Endothelial cell of umbilical vein (primary cell): ENCODE measurements at regions not wholly inside any gene's neighbourhood (a gene's known extent, or its start where the extent isn't known, plus 50 kb on each side); places are given as distances from the start of the nearest gene placed in this dataset.

Source experiments
- BruUV-seq: library from RNA; stranded (reverse); fragments of 400-500 nt; replicated peaks from 2 replicates; lab custom pipeline; 2021; lab: Mats Ljungman, UMichigan
- CTCF ChIA-PET: fragments of 300-600, 350-600 bp; sonication (Branson Sonifier 250); formaldehyde crosslinking; loops from one replicate; lab custom pipeline; 2021; ENCODE audit warnings: antibody characterized with exemption, inconsistent platforms; lab: Charles Lee
- POLR2A ChIA-PET: fragments of 300-600, 350-600 bp; sonication (Branson Sonifier 250); formaldehyde crosslinking; loops from one replicate; lab custom pipeline; 2021; ENCODE audit warnings: antibody characterized with exemption, inconsistent platforms; lab: Charles Lee
- DNase-seq: peaks from one replicate; pipeline ENCODE4 v3.0.0-alpha.2; 2011; ENCODE audit warnings: low read depth, low spot score
- FAIRE-seq: peaks from 2 replicates; lab custom pipeline; 2011; peaks lifted over from hg19 to GRCh38; lab: Jason Lieb, UNC
- H2AFZ ChIP-seq: 2 replicates; pipeline ENCODE4 v1.6.0; 2012; ENCODE audit warnings: low read depth, low read length, control low read depth, inconsistent platforms
- H3K27ac ChIP-seq: 2 replicates; pipeline ENCODE4 v1.5.1; 2011; ENCODE audit warnings: low read depth, mild to moderate bottlenecking, control low read depth, low read length, moderate library complexity; ENCODE audit not compliant: insufficient read depth
- H3K27me3 ChIP-seq, 2 experiments: 2 replicates each; pipeline versions ENCODE4 v1.6.0 to v1.6.1; 2011; ENCODE audit warnings: low read length in 2 of 2, mixed read lengths in 1 of 2; ENCODE audit not compliant: control insufficient read depth in 2 of 2, insufficient read depth in 2 of 2
- H3K36me3 ChIP-seq, 2 experiments: 2 replicates in 1 of 2; 3 replicates in 1 of 2; pipeline ENCODE4 v1.5.1; 2011; ENCODE audit warnings: low read length in 2 of 2, mild to moderate bottlenecking in 1 of 2, moderate library complexity in 1 of 2; ENCODE audit not compliant: control insufficient read depth in 2 of 2, insufficient read depth in 2 of 2; ENCODE audit errors: extremely low read depth in 1 of 2
- H3K4me1 ChIP-seq: 3 replicates; pipeline ENCODE4 v1.5.1; 2011; ENCODE audit warnings: mild to moderate bottlenecking, low read length; ENCODE audit not compliant: control insufficient read depth, insufficient read depth; ENCODE audit errors: extremely low read depth
- H3K4me2 ChIP-seq: 2 replicates; pipeline ENCODE4 v1.6.1; 2011; ENCODE audit warnings: low read length, control low read depth, mixed read lengths; ENCODE audit not compliant: insufficient read depth
- H3K4me3 ChIP-seq, 3 experiments: fragments of 200-600 bp in 1 of 3; sonication (generic), shearing (Covaris generic) in 1 of 3; replicated peaks in 1 of 3; 2 replicates each; pipeline ENCODE4 v1.5.1; 2011 to 2016; ENCODE audit warnings: control low read depth in 3 of 3, low read length in 3 of 3, mild to moderate bottlenecking in 2 of 3, inconsistent platforms in 1 of 3, low read depth in 1 of 3, moderate library complexity in 1 of 3; ENCODE audit not compliant: insufficient read depth in 1 of 3
- H3K79me2 ChIP-seq: 2 replicates; pipeline ENCODE4 v1.6.0; 2012; ENCODE audit warnings: low read length, inconsistent platforms; ENCODE audit not compliant: control insufficient read depth, insufficient read depth
- H3K9ac ChIP-seq: replicated peaks from 2 replicates; pipeline ENCODE3; 2011; ENCODE audit warnings: low read length, control low read depth; ENCODE audit not compliant: insufficient read depth; ENCODE audit errors: extremely low read depth
- H3K9me1 ChIP-seq: replicated peaks from 3 replicates; pipeline ENCODE4 v1.6.0; 2011; ENCODE audit warnings: mild to moderate bottlenecking, low read length; ENCODE audit not compliant: control insufficient read depth, insufficient read depth; ENCODE audit errors: extremely low read depth
- H3K9me3 ChIP-seq: replicated peaks from 2 replicates; pipeline ENCODE4 v1.5.1; 2012; ENCODE audit warnings: low read length, inconsistent platforms; ENCODE audit not compliant: control insufficient read depth, insufficient read depth
- H4K20me1 ChIP-seq: replicated peaks from 2 replicates; pipeline ENCODE3; 2011; ENCODE audit warnings: mild to moderate bottlenecking, low read length; ENCODE audit not compliant: control insufficient read depth, insufficient read depth; ENCODE audit errors: extremely low read depth
- EZH2 ChIP-seq: IDR thresholded peaks from 2 replicates; pipeline ENCODE4 v1.6.1; 2012; ENCODE audit warnings: borderline replicate concordance, low read depth, mild to moderate bottlenecking, moderate library complexity, low read length, inconsistent platforms; ENCODE audit not compliant: severe bottlenecking
- FOS ChIP-seq: IDR thresholded peaks from 2 replicates; pipeline ENCODE4 v1.6.1; 2011; ENCODE audit warnings: mild to moderate bottlenecking, low read length, moderate library complexity, borderline replicate concordance; ENCODE audit not compliant: insufficient read depth
- GATA2 ChIP-seq: IDR thresholded peaks from 2 replicates; pipeline ENCODE4 v1.7.0; 2011; ENCODE audit warnings: low read depth, mild to moderate bottlenecking, moderate library complexity, mixed read lengths, low read length; ENCODE audit not compliant: insufficient read length, insufficient read depth
- JUN ChIP-seq: IDR thresholded peaks from 2 replicates; pipeline ENCODE4 v1.6.1; 2011; ENCODE audit warnings: borderline replicate concordance, low read depth; ENCODE audit not compliant: insufficient read length, insufficient read depth
- MYC ChIP-seq: IDR thresholded peaks from one replicate; pipeline ENCODE4 v1.6.1; 2011; ENCODE audit warnings: mild to moderate bottlenecking, low read depth, low read length
- POLR2A ChIP-seq: IDR thresholded peaks from 2 replicates; pipeline ENCODE4 v1.6.1; 2012; ENCODE audit warnings: low read depth, mild to moderate bottlenecking, control low read depth, low read length
- POLR2AphosphoS5 ChIP-seq: IDR thresholded peaks from 2 replicates; pipeline ENCODE4 v1.6.1; 2012; ENCODE audit warnings: low read depth, mild to moderate bottlenecking, control low read depth, low read length, moderate library complexity; ENCODE audit not compliant: insufficient read depth
- dilution Hi-C: fragments of 300-500 bp; cut with MboI; formaldehyde crosslinking; loops from one replicate; pipeline ENCODE4 v1.15.0; 2019; ENCODE audit warnings: low sequenced_read_pairs; ENCODE audit not compliant: extremely low pct_ligation_motif_present
- intact Hi-C: fragments of 100-400 bp; cut with micrococcal nuclease; formaldehyde crosslinking; loops from one replicate; pipeline ENCODE4 v1.10.0; 2022
- TF ChIP-seq, protein P1 (sequence below): IDR thresholded peaks from 2 replicates; pipeline ENCODE4 v1.6.1; 2011; ENCODE audit not compliant: insufficient read depth, insufficient read length
- TF ChIP-seq, protein P2 (sequence below), 2 donors: IDR thresholded peaks; 1 replicate in 1 of 2; 2 replicates in 1 of 2; pipeline ENCODE4 v1.5.1; 2011; ENCODE audit warnings: low read length in 2 of 2, mild to moderate bottlenecking in 2 of 2, moderate library complexity in 2 of 2, control low read depth in 1 of 2, inconsistent platforms in 1 of 2, low read depth in 1 of 2; ENCODE audit not compliant: insufficient read depth in 1 of 2; ENCODE audit errors: extremely low read depth in 1 of 2

DNA sequence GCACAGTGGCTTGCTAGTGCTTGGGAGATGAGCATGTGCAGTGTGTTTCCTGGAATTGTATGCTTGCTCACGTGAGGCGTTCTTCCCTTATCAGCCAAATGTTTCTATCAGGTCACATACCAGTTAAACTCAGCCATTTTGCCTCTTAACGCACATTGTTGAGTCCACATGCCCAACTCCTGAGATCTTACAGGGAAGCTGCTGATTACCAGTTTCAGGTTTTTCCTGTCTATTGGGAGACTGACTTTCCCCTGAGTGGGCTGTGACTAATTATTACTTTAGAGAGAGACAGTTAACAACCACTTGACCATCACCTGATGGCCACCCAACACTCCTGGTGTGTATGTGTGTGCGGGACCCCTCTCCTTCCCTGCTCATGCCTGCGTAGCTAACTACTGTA, 161.3 kb upstream of the PTGFR start:
- no TSS peak for BruUV-seq
- Histone ChIP-seq H3K4me1 (no peaks in the 10 kb centered on the region), H3K36me3 (no peaks in the 10 kb centered on the region), H3K9me1 (no peaks in the 10 kb centered on the region), H3K9me3 (no peaks in the 10 kb centered on the region), H3K27me3 (peaks cover 2 to 14% of the 10 kb centered on the region in 2 experiments), H3K9ac (no peak overlapping the region), H4K20me1 (no peaks in the 10 kb centered on the region), H3K79me2 (no peaks in the 10 kb centered on the region), H3K27ac (no peak overlapping the region), H3K4me3 (no peak overlapping the region), H3K4me2 (no peak overlapping the region), H2AFZ (no peak overlapping the region)
- DNase-seq: no peak
- dilution Hi-C loops (no loop called here), intact Hi-C loops (no loop called here)
- TF ChIP-seq POLR2A (no peak), FOS (no peak), GATA2 (no peak), JUN (no peak), POLR2AphosphoS5 (no peak), EZH2 (no peak), MYC (no peak)
- TF ChIP-seq, protein P1, sequence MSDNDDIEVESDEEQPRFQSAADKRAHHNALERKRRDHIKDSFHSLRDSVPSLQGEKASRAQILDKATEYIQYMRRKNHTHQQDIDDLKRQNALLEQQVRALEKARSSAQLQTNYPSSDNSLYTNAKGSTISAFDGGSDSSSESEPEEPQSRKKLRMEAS: no peak
- TF ChIP-seq, protein P2, sequence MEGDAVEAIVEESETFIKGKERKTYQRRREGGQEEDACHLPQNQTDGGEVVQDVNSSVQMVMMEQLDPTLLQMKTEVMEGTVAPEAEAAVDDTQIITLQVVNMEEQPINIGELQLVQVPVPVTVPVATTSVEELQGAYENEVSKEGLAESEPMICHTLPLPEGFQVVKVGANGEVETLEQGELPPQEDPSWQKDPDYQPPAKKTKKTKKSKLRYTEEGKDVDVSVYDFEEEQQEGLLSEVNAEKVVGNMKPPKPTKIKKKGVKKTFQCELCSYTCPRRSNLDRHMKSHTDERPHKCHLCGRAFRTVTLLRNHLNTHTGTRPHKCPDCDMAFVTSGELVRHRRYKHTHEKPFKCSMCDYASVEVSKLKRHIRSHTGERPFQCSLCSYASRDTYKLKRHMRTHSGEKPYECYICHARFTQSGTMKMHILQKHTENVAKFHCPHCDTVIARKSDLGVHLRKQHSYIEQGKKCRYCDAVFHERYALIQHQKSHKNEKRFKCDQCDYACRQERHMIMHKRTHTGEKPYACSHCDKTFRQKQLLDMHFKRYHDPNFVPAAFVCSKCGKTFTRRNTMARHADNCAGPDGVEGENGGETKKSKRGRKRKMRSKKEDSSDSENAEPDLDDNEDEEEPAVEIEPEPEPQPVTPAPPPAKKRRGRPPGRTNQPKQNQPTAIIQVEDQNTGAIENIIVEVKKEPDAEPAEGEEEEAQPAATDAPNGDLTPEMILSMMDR (IDR thresholded peaks at IDR 0.05; ENCODE audit: extremely low read depth in 1 of 2, insufficient read depth in 1 of 2, low read depth in 1 of 2, low read length in 2 of 2): no peak
- no peak for FAIRE-seq
- POLR2A ChIA-PET: no interaction called here
- CTCF ChIA-PET: no interaction called here
